Vagina (tissue), 2 donors: ENCODE measurements at regions not wholly inside any gene's neighbourhood (a gene's known extent, or its start where the extent isn't known, plus 50 kb on each side); places are given as distances from the start of the nearest gene placed in this dataset.

Source experiments
- POLR2A ChIP-seq, 2 donors: fragments of 450-650 bp; IDR thresholded peaks; one replicate each; pipeline ENCODE4 v1.6.1; 2017; ENCODE audit warnings: antibody characterized with exemption in 2 of 2, mild to moderate bottlenecking in 2 of 2, moderate library complexity in 2 of 2
- POLR2AphosphoS5 ChIP-seq, 2 donors: sonication (generic); formaldehyde crosslinking; IDR thresholded peaks; one replicate each; pipeline ENCODE4 v1.9.0; 2017; ENCODE audit warnings: antibody characterized with exemption in 2 of 2, mild to moderate bottlenecking in 2 of 2, low read depth in 1 of 2; ENCODE audit not compliant: insufficient read depth in 1 of 2
- TF ChIP-seq, protein P1 (sequence below), 3 experiments: fragments of 450-650 bp in 2 of 3; fragments of 200-600 bp in 1 of 3; sonication (generic) in 1 of 3; IDR thresholded peaks; one replicate each; pipeline ENCODE4 v1.5.1; 2017 to 2019; ENCODE audit warnings: antibody characterized with exemption in 3 of 3, mild to moderate bottlenecking in 2 of 3, moderate library complexity in 2 of 3

DNA sequence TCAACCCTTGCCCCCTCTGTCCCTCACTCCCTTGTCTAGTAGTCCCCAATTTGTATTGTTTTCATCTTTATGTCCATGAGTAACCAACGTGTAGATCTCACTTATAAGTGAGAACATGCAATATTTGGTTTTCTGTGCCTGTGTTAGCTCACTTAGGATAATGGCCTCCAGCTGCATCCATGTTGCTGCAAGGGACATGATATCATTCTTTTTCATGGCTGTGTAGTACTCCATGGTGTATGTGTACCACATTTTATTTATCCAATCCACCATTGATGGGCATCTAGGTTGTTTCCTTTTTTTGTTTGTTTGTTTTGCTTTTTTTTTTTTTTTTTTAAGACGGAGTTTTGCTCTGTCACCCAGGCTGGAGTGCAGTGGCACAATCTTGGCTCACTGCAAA lies 63.0 kb upstream of the HS3ST4 start:
- TF ChIP-seq, protein P1, sequence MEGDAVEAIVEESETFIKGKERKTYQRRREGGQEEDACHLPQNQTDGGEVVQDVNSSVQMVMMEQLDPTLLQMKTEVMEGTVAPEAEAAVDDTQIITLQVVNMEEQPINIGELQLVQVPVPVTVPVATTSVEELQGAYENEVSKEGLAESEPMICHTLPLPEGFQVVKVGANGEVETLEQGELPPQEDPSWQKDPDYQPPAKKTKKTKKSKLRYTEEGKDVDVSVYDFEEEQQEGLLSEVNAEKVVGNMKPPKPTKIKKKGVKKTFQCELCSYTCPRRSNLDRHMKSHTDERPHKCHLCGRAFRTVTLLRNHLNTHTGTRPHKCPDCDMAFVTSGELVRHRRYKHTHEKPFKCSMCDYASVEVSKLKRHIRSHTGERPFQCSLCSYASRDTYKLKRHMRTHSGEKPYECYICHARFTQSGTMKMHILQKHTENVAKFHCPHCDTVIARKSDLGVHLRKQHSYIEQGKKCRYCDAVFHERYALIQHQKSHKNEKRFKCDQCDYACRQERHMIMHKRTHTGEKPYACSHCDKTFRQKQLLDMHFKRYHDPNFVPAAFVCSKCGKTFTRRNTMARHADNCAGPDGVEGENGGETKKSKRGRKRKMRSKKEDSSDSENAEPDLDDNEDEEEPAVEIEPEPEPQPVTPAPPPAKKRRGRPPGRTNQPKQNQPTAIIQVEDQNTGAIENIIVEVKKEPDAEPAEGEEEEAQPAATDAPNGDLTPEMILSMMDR (IDR thresholded peaks at IDR 0.05), result no peak
- TF ChIP-seq POLR2A (IDR thresholded peaks at IDR 0.05), result no peak
- no peak for TF ChIP-seq POLR2AphosphoS5 (IDR thresholded peaks at IDR 0.05; ENCODE audit: insufficient read depth in 1 of 2, low read depth in 1 of 2)
